Kidney (tissue), 13 donors: ENCODE measurements at regions not wholly inside any gene's neighbourhood (a gene's known extent, or its start where the extent isn't known, plus 50 kb on each side); places are given as distances from the start of the nearest gene placed in this dataset.
A peak's percentile ranks its signal among the peaks of the same experiment; 100 is the strongest.

ENCODE experiments used
- DNase-seq, 5 donors: peaks; one replicate each; pipeline ENCODE4 v3.0.0-alpha.2; 2013 to 2020
- FAIRE-seq: peaks from 2 replicates; lab custom pipeline; 2012; peaks lifted over from hg19 to GRCh38; lab: Jason Lieb, UNC
- H3K27ac ChIP-seq, 2 donors: one replicate each; pipeline ENCODE4 v1.7.0; 2013; ENCODE audit warnings: low read depth in 2 of 2, low read length in 2 of 2, inconsistent platforms in 1 of 2
- H3K27me3 ChIP-seq: one replicate; pipeline ENCODE4 v1.7.1; 2013; ENCODE audit warnings: low read length, inconsistent platforms; ENCODE audit not compliant: control insufficient read depth, insufficient read depth
- H3K36me3 ChIP-seq, 3 donors: one replicate each; pipeline versions ENCODE4 v1.7.0 to v1.7.1; 2013; ENCODE audit warnings: low read length in 3 of 3, control low read depth in 1 of 3, inconsistent platforms in 1 of 3; ENCODE audit not compliant: insufficient read depth in 3 of 3, control insufficient read depth in 2 of 3
- H3K4me1 ChIP-seq, 3 donors: one replicate each; pipeline versions ENCODE4 v1.7.0 to v1.7.1; 2013; ENCODE audit warnings: low read length in 3 of 3, inconsistent platforms in 1 of 3, low read depth in 1 of 3; ENCODE audit not compliant: control insufficient read depth in 2 of 3, insufficient read depth in 2 of 3
- H3K4me3 ChIP-seq, 3 donors: one replicate each; pipeline versions ENCODE4 v1.7.0 to v1.8.1; 2013; ENCODE audit warnings: low read length in 3 of 3, control low read depth in 1 of 3, inconsistent platforms in 1 of 3
- H3K9ac ChIP-seq, 3 donors: one replicate each; pipeline versions ENCODE4 v1.7.0 to v1.7.1; 2013; ENCODE audit warnings: low read length in 3 of 3, control low read depth in 1 of 3, inconsistent platforms in 1 of 3
- H3K9me3 ChIP-seq, 3 donors: one replicate each; pipeline versions ENCODE4 v1.7.0 to v1.7.1; 2013; ENCODE audit warnings: low read length in 3 of 3, control low read depth in 1 of 3, inconsistent platforms in 1 of 3; ENCODE audit not compliant: control insufficient read depth in 2 of 3, insufficient read depth in 1 of 3
- CTCF ChIP-seq: IDR thresholded peaks from 3 replicates; pipeline ENCODE4 v1.5.1; 2012; ENCODE audit warnings: mild to moderate bottlenecking, moderate library complexity, borderline replicate concordance; ENCODE audit not compliant: insufficient read depth; ENCODE audit errors: extremely low read depth
- intact Hi-C: fragments of 100-400 bp; cut with DNase I; formaldehyde crosslinking; loops from one replicate; pipeline ENCODE4 v1.11.1; 2022
- donor health status: control.
- donor health status: control.
- donor health status: control.
- donor health status: control.
- donor health status: control.
- donor health status: DM: yes; HTN: yes; CAD: no.
- donor health status: Normal renal cell carcinoma (clear cell type).

- Histone ChIP-seq H3K4me3 (no peak overlapping the region), H3K36me3 (no peaks in the 10 kb centered on the region), H3K9ac (no peak overlapping the region), H3K9me3 (no peaks in the 10 kb centered on the region), H3K27ac (no peak overlapping the region), H3K27me3 (no peaks in the 10 kb centered on the region), H3K4me1 (no peaks in the 10 kb centered on the region)
- no peak for FAIRE-seq
- intact Hi-C loops: no loop called here
- TF ChIP-seq CTCF: no peak
- no peak for DNase-seq
These were observed 1196.7 kb downstream of the EFNB2 start for GRCh38 chr13:105338773-105339172.

DNA sequence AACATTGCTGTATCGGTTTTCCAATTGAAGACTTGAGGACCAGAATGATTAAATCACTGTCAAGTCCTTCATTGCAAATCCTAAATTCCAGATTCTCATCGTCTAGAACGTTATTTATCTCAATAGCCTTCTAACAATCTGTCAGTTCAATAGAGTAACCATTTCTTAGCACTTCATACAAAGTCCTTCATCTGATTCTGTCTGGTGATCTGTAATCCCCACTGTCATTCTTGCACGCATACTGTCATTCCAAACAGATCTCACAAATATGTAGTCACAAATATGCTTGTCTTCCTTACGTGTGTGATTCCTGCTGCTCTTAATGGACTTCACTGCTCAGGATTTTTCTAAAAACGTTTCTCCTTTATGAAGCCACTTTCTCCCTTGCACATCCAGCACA lies 1197.5 kb downstream of the EFNB2 start:
- DNase-seq (no peak), FAIRE-seq (no peak)
- Histone ChIP-seq H3K4me3 (no peak overlapping the region), H3K9me3 (no peaks in the 10 kb centered on the region), H3K36me3 (no peaks in the 10 kb centered on the region), H3K27me3 (no peaks in the 10 kb centered on the region), H3K4me1 (no peaks in the 10 kb centered on the region), H3K9ac (no peak overlapping the region), H3K27ac (no peak overlapping the region)
- intact Hi-C loops: no loop called here
- TF ChIP-seq CTCF: no peak

- intact Hi-C loops: no loop called here
- no peak for TF ChIP-seq CTCF
- Histone ChIP-seq H3K36me3 (no peaks in the 10 kb centered on the region), H3K4me1 (no peaks in the 10 kb centered on the region), H3K9me3 (no peaks in the 10 kb centered on the region), H3K27ac (no peak overlapping the region), H3K27me3 (no peaks in the 10 kb centered on the region), H3K9ac (no peak overlapping the region), H3K4me3 (no peak overlapping the region)
- no peak for DNase-seq
- FAIRE-seq: peak; percentile 60
These were observed 1198.5 kb downstream of the EFNB2 start for GRCh38 chr13:105336706-105337576.
